ENCODE measurements at regions not wholly inside any gene's neighbourhood (a gene's known extent, or its start where the extent isn't known, plus 50 kb on each side); places are given as distances from the start of the nearest gene placed in this dataset.

GRCh38 chr3:154783521-154783931 lies 296.6 kb upstream of the MME start:
- no peaks in the 10 kb centered on the region for H3K4me1 ChIP-seq (ENCODE audit: control insufficient read depth, insufficient read depth, low read length)
- Mint-ChIP-seq H3K9me3 (peaks cover 7 to 10% of the 10 kb centered on the region in 2 donors), H3K36me3 (no peaks in the 10 kb centered on the region), H3K4me3 (no peak overlapping the region), H3K27ac (no peak overlapping the region), H3K27me3 (ENCODE audit: low read depth in 2 of 2) (no peaks in the 10 kb centered on the region), H3K4me1 (no peaks in the 10 kb centered on the region)
- no peaks in the 10 kb centered on the region for H3K36me3 ChIP-seq (ENCODE audit: control insufficient read depth, insufficient read depth, low read length)
- intact Hi-C loops (cut with micrococcal nuclease), result no loop called here
- no peak for TF ChIP-seq CTCF (IDR thresholded peaks at IDR 0.05)
- no peaks in the 10 kb centered on the region for H3K9me3 ChIP-seq (ENCODE audit: control insufficient read depth, insufficient read depth, low read length)
- ATAC-seq (no peak), DNase-seq (no peak)
- no peak overlapping the region for H3K4me3 ChIP-seq (ENCODE audit: low read length)
- H3K27ac ChIP-seq (ENCODE audit: low read length), result no peak overlapping the region
- 14% methylated on average over 4 of the region's 4 CpGs for WGBS (ENCODE audit: insufficient coverage)
- H3K27me3 ChIP-seq (ENCODE audit: control insufficient read depth, insufficient read depth, low read length), result no peaks in the 10 kb centered on the region

- Histone ChIP-seq H3K36me3 (ENCODE audit: control insufficient read depth, insufficient read depth, low read length) (no peaks in the 10 kb centered on the region), H3K4me3 (ENCODE audit: low read length) (no peak overlapping the region), H3K27me3 (ENCODE audit: control insufficient read depth, insufficient read depth, low read length) (no peaks in the 10 kb centered on the region), H3K9me3 (ENCODE audit: control insufficient read depth, insufficient read depth, low read length) (no peaks in the 10 kb centered on the region), H3K4me1 (ENCODE audit: control insufficient read depth, insufficient read depth, low read length) (no peaks in the 10 kb centered on the region), H3K27ac (ENCODE audit: low read length) (no peak overlapping the region)
- ATAC-seq (no peak), DNase-seq (no peak)
- no peak for TF ChIP-seq CTCF (IDR thresholded peaks at IDR 0.05)
- H3K36me3 Mint-ChIP-seq, result no peaks in the 10 kb centered on the region
- no peaks in the 10 kb centered on the region for H3K4me1 Mint-ChIP-seq
- H3K27me3 Mint-ChIP-seq (ENCODE audit: low read depth in 2 of 2), result no peaks in the 10 kb centered on the region
- peaks cover 7 to 10% of the 10 kb centered on the region in 2 donors for H3K9me3 Mint-ChIP-seq
- no CpG with 5 or more reads among the region's 3 CpGs for WGBS (ENCODE audit: insufficient coverage)
- H3K4me3 Mint-ChIP-seq, result no peak overlapping the region
- no peak overlapping the region for H3K27ac Mint-ChIP-seq
- intact Hi-C loops (cut with micrococcal nuclease), result no loop called here
Observed at GRCh38 chr3:154783061-154783460, 297.1 kb upstream of the MME start.

GRCh38 chr3:154782151-154782550 lies 298.0 kb upstream of the MME start:
- Mint-ChIP-seq H3K27me3 (ENCODE audit: low read depth in 2 of 2) (no peaks in the 10 kb centered on the region), H3K4me3 (no peak overlapping the region), H3K27ac (no peak overlapping the region), H3K36me3 (no peaks in the 10 kb centered on the region), H3K9me3 (peaks cover 7 to 10% of the 10 kb centered on the region in 2 donors), H3K4me1 (no peaks in the 10 kb centered on the region)
- no peak for TF ChIP-seq CTCF (IDR thresholded peaks at IDR 0.05)
- WGBS (ENCODE audit: insufficient coverage), result 70% methylated on average over 2 of the region's 2 CpGs
- no peaks in the 10 kb centered on the region for H3K36me3 ChIP-seq (ENCODE audit: control insufficient read depth, insufficient read depth, low read length)
- ATAC-seq, result no peak
- intact Hi-C loops (cut with micrococcal nuclease), result no loop called here
- no peaks in the 10 kb centered on the region for H3K9me3 ChIP-seq (ENCODE audit: control insufficient read depth, insufficient read depth, low read length)
- H3K27me3 ChIP-seq (ENCODE audit: control insufficient read depth, insufficient read depth, low read length), result no peaks in the 10 kb centered on the region
- H3K27ac ChIP-seq (ENCODE audit: low read length), result no peak overlapping the region
- H3K4me3 ChIP-seq (ENCODE audit: low read length), result no peak overlapping the region
- H3K4me1 ChIP-seq (ENCODE audit: control insufficient read depth, insufficient read depth, low read length), result no peaks in the 10 kb centered on the region
- no peak for DNase-seq

- no peaks in the 10 kb centered on the region for H3K36me3 ChIP-seq (ENCODE audit: control insufficient read depth, insufficient read depth, low read length)
- H3K4me3 ChIP-seq (ENCODE audit: low read length), result no peak overlapping the region
- ATAC-seq (no peak), DNase-seq (no peak)
- Mint-ChIP-seq H3K36me3 (no peaks in the 10 kb centered on the region), H3K9me3 (peaks cover 7 to 10% of the 10 kb centered on the region in 2 donors), H3K27ac (no peak overlapping the region), H3K4me3 (no peak overlapping the region), H3K27me3 (ENCODE audit: low read depth in 2 of 2) (no peaks in the 10 kb centered on the region), H3K4me1 (no peaks in the 10 kb centered on the region)
- H3K27ac ChIP-seq (ENCODE audit: low read length), result no peak overlapping the region
- H3K9me3 ChIP-seq (ENCODE audit: control insufficient read depth, insufficient read depth, low read length), result no peaks in the 10 kb centered on the region
- WGBS (ENCODE audit: insufficient coverage), result 95% methylated on average over 2 of the region's 3 CpGs
- H3K27me3 ChIP-seq (ENCODE audit: control insufficient read depth, insufficient read depth, low read length), result no peaks in the 10 kb centered on the region
- H3K4me1 ChIP-seq (ENCODE audit: control insufficient read depth, insufficient read depth, low read length), result no peaks in the 10 kb centered on the region
- intact Hi-C loops (cut with micrococcal nuclease), result no loop called here
- TF ChIP-seq CTCF (IDR thresholded peaks at IDR 0.05), result no peak
Observed at GRCh38 chr3:154781595-154781994, 298.5 kb upstream of the MME start.
